ENCODE measurements at regions not wholly inside any gene's neighbourhood (a gene's known extent, or its start where the extent isn't known, plus 50 kb on each side); places are given as distances from the start of the nearest gene placed in this dataset.

GRCh38 chr3:152516216-152516615, 247.5 kb downstream of the MBNL1 start:
- TF ChIP-seq POLR2A (IDR thresholded peaks at IDR 0.05) (no peak), CTCF (IDR thresholded peaks at IDR 0.05) (no peak)
- Histone ChIP-seq H3K36me3 (no peaks in the 10 kb centered on the region), H3K4me3 (replicated peaks in 1 of 3) (no peak overlapping the region), H3K4me1 (no peaks in the 10 kb centered on the region), H3K27ac (no peak overlapping the region), H3K27me3 (no peaks in the 10 kb centered on the region), H3K9me3 (no peaks in the 10 kb centered on the region)
- WGBS, 2 donors: 92 to 93% methylated on average over 3 of the region's 3 CpGs
- no peak for DNase-seq
- intact Hi-C loops (cut with DNase I): no loop called here

GRCh38 chr3:152517502-152517901, 248.8 kb downstream of the MBNL1 start:
- 54 to 59% methylated on average over 2 of the region's 2 CpGs for WGBS, 2 donors
- H3K4me3 ChIP-seq (replicated peaks in 1 of 3): no peak overlapping the region
- DNase-seq: no peak
- no peaks in the 10 kb centered on the region for H3K27me3 ChIP-seq
- H3K4me1 ChIP-seq: no peaks in the 10 kb centered on the region
- H3K36me3 ChIP-seq: no peaks in the 10 kb centered on the region
- intact Hi-C loops (cut with DNase I): no loop called here
- H3K9me3 ChIP-seq: no peaks in the 10 kb centered on the region
- TF ChIP-seq POLR2A (IDR thresholded peaks at IDR 0.05): no peak
- TF ChIP-seq CTCF (IDR thresholded peaks at IDR 0.05): no peak
- H3K27ac ChIP-seq: no peak overlapping the region

- DNase-seq: no peak
- intact Hi-C loops (cut with DNase I): no loop called here
Measured at GRCh38 chr3:152518346-152518745, 249.6 kb downstream of the MBNL1 start.

GRCh38 chr3:152519376-152519775, 250.6 kb downstream of the MBNL1 start:
- Histone ChIP-seq H3K27ac (no peak overlapping the region), H3K4me1 (no peaks in the 10 kb centered on the region), H3K9me3 (no peaks in the 10 kb centered on the region), H3K36me3 (no peaks in the 10 kb centered on the region), H3K27me3 (no peaks in the 10 kb centered on the region), H3K4me3 (replicated peaks in 1 of 3) (no peak overlapping the region)
- no peak for DNase-seq
- intact Hi-C loops (cut with DNase I): no loop called here
- TF ChIP-seq POLR2A (IDR thresholded peaks at IDR 0.05) (no peak), CTCF (IDR thresholded peaks at IDR 0.05) (no peak)

More at GRCh38 chr3:152518346-152518745, 249.6 kb downstream of the MBNL1 start:
- WGBS, 2 donors: 93 to 95% methylated on average over 2 of the region's 2 CpGs
- Histone ChIP-seq H3K27me3 (no peaks in the 10 kb centered on the region), H3K27ac (no peak overlapping the region), H3K4me3 (replicated peaks in 1 of 3) (no peak overlapping the region), H3K9me3 (no peaks in the 10 kb centered on the region), H3K36me3 (no peaks in the 10 kb centered on the region), H3K4me1 (no peaks in the 10 kb centered on the region)
- TF ChIP-seq CTCF (IDR thresholded peaks at IDR 0.05) (no peak), POLR2A (IDR thresholded peaks at IDR 0.05) (no peak)

- intact Hi-C loops (cut with DNase I): no loop called here
- 91 to 100% methylated on average over 1 of the region's 1 CpG for WGBS, 2 donors
- TF ChIP-seq CTCF (IDR thresholded peaks at IDR 0.05) (no peak), POLR2A (IDR thresholded peaks at IDR 0.05) (no peak)
- Histone ChIP-seq H3K9me3 (no peaks in the 10 kb centered on the region), H3K27me3 (no peaks in the 10 kb centered on the region), H3K4me1 (no peaks in the 10 kb centered on the region), H3K4me3 (replicated peaks in 1 of 3) (no peak overlapping the region), H3K36me3 (no peaks in the 10 kb centered on the region), H3K27ac (no peak overlapping the region)
- no peak for DNase-seq
Measured at GRCh38 chr3:152522036-152522435, 253.3 kb downstream of the MBNL1 start.

All from thyroid gland (tissue), 4 donors.